Uterus (tissue), 2 donors: ENCODE measurements at regions not wholly inside any gene's neighbourhood (a gene's known extent, or its start where the extent isn't known, plus 50 kb on each side); places are given as distances from the start of the nearest gene placed in this dataset.
"Not testable (repeated sequence)": the region's sequence is repeated elsewhere in the genome, so short reads cannot be mapped to it uniquely, and the experiment has no call there.

ENCODE experiments used
- CTCF ChIP-seq, 4 experiments: fragments of 200-600 bp in 2 of 4; fragments of 450-650 bp in 2 of 4; sonication (generic) in 2 of 4; IDR thresholded peaks; one replicate each; pipeline ENCODE4 v1.5.1; 2016 to 2019; ENCODE audit warnings: antibody characterized with exemption in 4 of 4, mild to moderate bottlenecking in 2 of 4, moderate library complexity in 1 of 4
- POLR2A ChIP-seq, 2 donors: fragments of 450-650 bp; IDR thresholded peaks; one replicate each; pipeline ENCODE4 v1.6.1; 2016; ENCODE audit warnings: antibody characterized with exemption in 2 of 2, mild to moderate bottlenecking in 1 of 2, moderate library complexity in 1 of 2

- TF ChIP-seq POLR2A, CTCF (IDR thresholded peaks at IDR 0.05): not testable (repeated sequence)
Observed at GRCh38 chr9:81307791-81308190, 381.6 kb downstream of the TLE1 start.
